ENCODE measurements at regions not wholly inside any gene's neighbourhood (a gene's known extent, or its start where the extent isn't known, plus 50 kb on each side); places are given as distances from the start of the nearest gene placed in this dataset.

DNA sequence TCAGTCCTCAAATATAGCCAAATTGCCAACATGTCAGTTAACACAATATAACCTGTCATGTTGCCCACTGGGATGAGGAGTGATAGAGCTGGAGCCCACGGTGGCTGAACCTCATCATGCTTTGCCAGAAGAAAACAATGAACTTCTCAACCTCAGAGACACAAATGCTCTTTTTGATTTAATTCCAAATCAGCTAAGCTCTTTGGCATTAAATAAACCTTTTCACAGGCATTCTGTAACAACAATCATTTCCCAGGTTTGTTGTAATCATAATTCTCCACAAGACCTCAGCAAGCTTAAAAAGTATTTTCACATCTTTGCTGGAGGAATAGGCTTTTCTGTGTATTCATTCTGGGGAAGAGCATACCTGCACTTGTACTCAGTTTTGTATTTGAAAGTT lies 830.9 kb downstream of the MAT2B start:
- H3K27ac ChIP-seq: no peak overlapping the region
- H3K27me3 ChIP-seq: no peaks in the 10 kb centered on the region
- DNase-seq: no peak
- in situ Hi-C loops (cut with MboI; ENCODE audit: low pct_ligation_motif_present in 1 of 4, low pct_unique_long_range_greater_than_20kb in 1 of 4, low sequenced_read_pairs in 3 of 4) (no loop called here), intact Hi-C loops (cut with DNase I; ENCODE audit: low total_unique reads) (no loop called here)
- H3K36me3 ChIP-seq: no peaks in the 10 kb centered on the region
- no peaks in the 10 kb centered on the region for H3K4me1 ChIP-seq
- H3K4me3 ChIP-seq: no peak overlapping the region
- WGBS, 2 donors (ENCODE audit: low coverage in 1 of 2): 58% methylated on average over 1 of the region's 1 CpG; no CpG with 5 or more reads in 1 of the 2 donors
- TF ChIP-seq POLR2A (IDR thresholded peaks at IDR 0.05): no peak
- no peaks in the 10 kb centered on the region for H3K9me3 ChIP-seq

DNA sequence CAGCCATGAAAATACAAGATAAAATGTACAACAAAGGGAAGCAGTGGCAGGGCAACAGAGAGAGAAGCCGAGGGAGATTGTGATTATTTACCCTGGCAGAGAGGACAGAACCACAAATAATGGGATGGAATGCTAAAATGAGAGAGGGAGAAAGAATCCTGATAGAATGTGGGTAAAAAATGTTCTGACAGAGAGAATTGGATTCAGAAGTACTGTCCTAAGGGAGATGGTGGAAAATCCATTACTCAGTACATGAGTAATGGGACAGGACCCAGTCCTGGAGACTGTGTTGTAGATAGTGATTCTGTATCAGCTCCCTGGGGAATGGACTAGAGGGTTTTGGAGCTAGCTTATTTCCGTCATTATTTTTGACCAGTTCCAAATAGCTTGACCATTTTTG lies 831.5 kb downstream of the MAT2B start:
- intact Hi-C loops (cut with DNase I; ENCODE audit: low total_unique reads) (no loop called here), in situ Hi-C loops (cut with MboI; ENCODE audit: low pct_ligation_motif_present in 1 of 4, low pct_unique_long_range_greater_than_20kb in 1 of 4, low sequenced_read_pairs in 3 of 4) (no loop called here)
- TF ChIP-seq EP300 (IDR thresholded peaks at IDR 0.05; ENCODE audit: low read depth) (no peak), POLR2AphosphoS5 (IDR thresholded peaks at IDR 0.05) (no peak), POLR2A (IDR thresholded peaks at IDR 0.05) (no peak)
- TF ChIP-seq, protein P1, sequence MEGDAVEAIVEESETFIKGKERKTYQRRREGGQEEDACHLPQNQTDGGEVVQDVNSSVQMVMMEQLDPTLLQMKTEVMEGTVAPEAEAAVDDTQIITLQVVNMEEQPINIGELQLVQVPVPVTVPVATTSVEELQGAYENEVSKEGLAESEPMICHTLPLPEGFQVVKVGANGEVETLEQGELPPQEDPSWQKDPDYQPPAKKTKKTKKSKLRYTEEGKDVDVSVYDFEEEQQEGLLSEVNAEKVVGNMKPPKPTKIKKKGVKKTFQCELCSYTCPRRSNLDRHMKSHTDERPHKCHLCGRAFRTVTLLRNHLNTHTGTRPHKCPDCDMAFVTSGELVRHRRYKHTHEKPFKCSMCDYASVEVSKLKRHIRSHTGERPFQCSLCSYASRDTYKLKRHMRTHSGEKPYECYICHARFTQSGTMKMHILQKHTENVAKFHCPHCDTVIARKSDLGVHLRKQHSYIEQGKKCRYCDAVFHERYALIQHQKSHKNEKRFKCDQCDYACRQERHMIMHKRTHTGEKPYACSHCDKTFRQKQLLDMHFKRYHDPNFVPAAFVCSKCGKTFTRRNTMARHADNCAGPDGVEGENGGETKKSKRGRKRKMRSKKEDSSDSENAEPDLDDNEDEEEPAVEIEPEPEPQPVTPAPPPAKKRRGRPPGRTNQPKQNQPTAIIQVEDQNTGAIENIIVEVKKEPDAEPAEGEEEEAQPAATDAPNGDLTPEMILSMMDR (IDR thresholded peaks at IDR 0.05): no peak
- Histone ChIP-seq H3K4me3 (no peak overlapping the region), H3K9me3 (no peaks in the 10 kb centered on the region), H3K36me3 (no peaks in the 10 kb centered on the region), H3K27ac (no peak overlapping the region), H3K4me1 (no peaks in the 10 kb centered on the region), H3K27me3 (no peaks in the 10 kb centered on the region)
- no peak for DNase-seq
- 72 to 86% methylated on average over 2 of the region's 2 CpGs for WGBS, 2 donors (ENCODE audit: low coverage in 1 of 2)

DNA sequence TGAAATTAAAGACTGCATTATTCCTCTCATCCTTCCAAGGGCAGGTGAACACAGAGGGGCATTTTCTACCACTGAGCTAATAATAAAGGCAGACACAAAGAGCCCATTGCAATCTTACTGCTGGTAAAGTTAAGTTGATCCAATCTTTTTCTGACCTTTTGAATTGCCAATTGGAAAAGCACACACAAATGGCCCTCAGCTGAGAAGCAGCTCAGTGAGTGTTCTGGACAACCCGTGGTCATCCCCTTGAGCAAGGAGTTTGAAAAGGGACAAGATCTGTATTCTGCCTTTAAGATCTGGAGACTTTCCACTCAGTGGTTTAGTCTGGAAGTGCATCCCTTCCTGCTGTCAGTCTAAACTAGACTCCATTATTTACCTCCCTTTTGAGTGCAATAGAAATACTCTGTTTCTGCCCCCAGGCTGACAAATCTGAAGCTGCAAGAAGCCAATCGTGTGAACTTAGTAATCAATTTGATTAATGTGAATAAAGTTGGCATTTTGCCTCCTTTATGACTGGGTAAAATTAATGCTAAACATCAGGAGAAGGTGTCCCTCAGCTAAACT lies 835.7 kb downstream of the MAT2B start:
- DNase-seq: no peak
- TF ChIP-seq EP300 (IDR thresholded peaks at IDR 0.05; ENCODE audit: low read depth): no peak
- no peak for TF ChIP-seq POLR2A (IDR thresholded peaks at IDR 0.05)
- TF ChIP-seq POLR2AphosphoS5 (IDR thresholded peaks at IDR 0.05): no peak
- TF ChIP-seq, protein P1 (IDR thresholded peaks at IDR 0.05): no peak
- WGBS, 2 donors (ENCODE audit: low coverage in 1 of 2): 43 to 53% methylated on average over 2 of the region's 2 CpGs
- intact Hi-C loops (cut with DNase I; ENCODE audit: low total_unique reads) (no loop called here), in situ Hi-C loops (cut with MboI; ENCODE audit: low pct_ligation_motif_present in 1 of 4, low pct_unique_long_range_greater_than_20kb in 1 of 4, low sequenced_read_pairs in 3 of 4) (no loop called here)
- Histone ChIP-seq H3K4me1 (no peaks in the 10 kb centered on the region), H3K27me3 (no peaks in the 10 kb centered on the region), H3K9me3 (no peaks in the 10 kb centered on the region), H3K27ac (no peak overlapping the region), H3K36me3 (no peaks in the 10 kb centered on the region), H3K4me3 (no peak overlapping the region)

DNA sequence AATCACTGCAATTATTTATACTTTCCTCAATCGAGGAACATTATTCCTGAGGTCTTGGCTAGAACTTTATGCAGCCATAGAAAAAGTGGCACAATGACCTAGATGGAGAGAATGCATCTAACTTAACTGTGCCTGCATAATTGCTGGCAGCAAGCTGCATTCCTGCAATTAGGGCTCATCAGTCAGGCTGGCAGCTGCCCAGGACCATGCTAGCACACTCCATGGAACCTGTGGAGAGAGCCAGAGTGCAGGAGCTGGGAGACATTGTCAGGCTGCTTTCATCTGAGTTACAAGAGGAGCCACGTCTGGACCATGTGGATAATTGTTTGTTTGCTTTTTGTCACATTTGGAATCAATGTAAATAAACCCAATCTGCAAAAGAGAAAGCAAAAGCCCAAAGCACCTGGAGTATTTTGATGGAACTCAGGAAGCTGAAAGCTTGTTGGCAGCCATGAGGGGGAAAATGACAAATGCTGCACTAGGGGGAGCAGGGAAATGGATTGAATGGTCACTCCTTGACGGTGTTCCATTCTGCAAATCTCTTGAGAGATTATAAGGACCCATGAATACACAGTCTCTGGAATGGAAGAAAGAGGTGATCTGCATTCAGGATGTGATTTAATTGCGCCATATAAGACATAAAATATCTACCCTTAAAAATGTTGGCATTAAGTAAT lies 839.9 kb downstream of the MAT2B start:
- intact Hi-C loops (cut with DNase I; ENCODE audit: low total_unique reads) (no loop called here), in situ Hi-C loops (cut with MboI; ENCODE audit: low pct_ligation_motif_present in 1 of 4, low pct_unique_long_range_greater_than_20kb in 1 of 4, low sequenced_read_pairs in 3 of 4) (no loop called here)
- H3K4me1 ChIP-seq: no peaks in the 10 kb centered on the region
- 38 to 58% methylated on average over 2 to 4 of the region's 4 CpGs for WGBS, 2 donors (ENCODE audit: low coverage in 1 of 2)
- DNase-seq: no peak
- H3K27me3 ChIP-seq: no peaks in the 10 kb centered on the region
- no peak for TF ChIP-seq POLR2AphosphoS5 (IDR thresholded peaks at IDR 0.05)
- TF ChIP-seq, protein P1 (IDR thresholded peaks at IDR 0.05): no peak
- no peaks in the 10 kb centered on the region for H3K9me3 ChIP-seq
- H3K36me3 ChIP-seq: no peaks in the 10 kb centered on the region
- no peak overlapping the region for H3K4me3 ChIP-seq
- no peak overlapping the region for H3K27ac ChIP-seq

DNA sequence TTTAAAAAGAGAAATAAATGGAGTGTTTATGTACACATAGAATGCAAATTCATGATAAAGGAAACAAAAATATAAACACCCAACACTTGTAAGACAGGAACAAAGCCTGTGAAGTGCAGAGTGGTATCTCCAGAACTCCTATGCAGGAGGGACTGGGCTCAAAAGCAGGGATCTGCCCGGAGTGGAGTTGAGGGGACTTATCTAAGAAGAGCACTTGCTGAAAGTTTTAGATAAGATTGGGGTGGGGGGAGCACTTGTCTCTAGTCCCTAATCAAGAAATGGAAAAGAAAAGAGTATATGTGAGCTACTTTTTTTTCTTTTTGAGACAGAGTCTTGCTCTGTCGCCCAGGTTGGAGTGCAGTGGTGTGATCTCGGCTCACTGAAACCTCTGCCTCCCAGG lies 840.4 kb downstream of the MAT2B start:
- no peak for DNase-seq
- Histone ChIP-seq H3K4me3 (no peak overlapping the region), H3K27me3 (no peaks in the 10 kb centered on the region), H3K36me3 (no peaks in the 10 kb centered on the region), H3K27ac (no peak overlapping the region), H3K9me3 (no peaks in the 10 kb centered on the region), H3K4me1 (no peaks in the 10 kb centered on the region)
- intact Hi-C loops (cut with DNase I; ENCODE audit: low total_unique reads) (no loop called here), in situ Hi-C loops (cut with MboI; ENCODE audit: low pct_ligation_motif_present in 1 of 4, low pct_unique_long_range_greater_than_20kb in 1 of 4, low sequenced_read_pairs in 3 of 4) (no loop called here)
- WGBS, 2 donors (ENCODE audit: low coverage in 1 of 2): 78 to 89% methylated on average over 3 of the region's 3 CpGs
- no peak for TF ChIP-seq POLR2A (IDR thresholded peaks at IDR 0.05)
- TF ChIP-seq, protein P1 (IDR thresholded peaks at IDR 0.05): no peak
- TF ChIP-seq EP300 (IDR thresholded peaks at IDR 0.05; ENCODE audit: low read depth): no peak
- no peak for TF ChIP-seq POLR2AphosphoS5 (IDR thresholded peaks at IDR 0.05)

All from transverse colon (tissue), 4 donors.